DOHH2 (cell line): ENCODE measurements at regions not wholly inside any gene's neighbourhood (a gene's known extent, or its start where the extent isn't known, plus 50 kb on each side); places are given as distances from the start of the nearest gene placed in this dataset.

Experiments used
- H3F3A ChIP-seq: fragments of 200-600 bp; sonication (generic), shearing (Covaris generic); 2 replicates; pipeline ENCODE4 v1.6.0; 2016; ENCODE audit warnings: antibody characterized with exemption, mild to moderate bottlenecking; ENCODE audit not compliant: control insufficient read depth, insufficient read depth
- H3K27ac ChIP-seq: fragments of 200-600 bp; sonication (generic); 2 replicates; pipeline ENCODE4 v1.5.1; 2014; ENCODE audit warnings: low read depth, mild to moderate bottlenecking, low read length, moderate library complexity
- H3K27me3 ChIP-seq: fragments of 200-600 bp; sonication (generic); 2 replicates; pipeline ENCODE4 v1.6.1; 2014; ENCODE audit warnings: mild to moderate bottlenecking, low read length, mixed read lengths; ENCODE audit not compliant: control insufficient read depth
- H3K36me3 ChIP-seq: fragments of 200-600 bp; sonication (generic); 2 replicates; pipeline ENCODE4 v1.6.1; 2014; ENCODE audit warnings: mild to moderate bottlenecking, low read length, moderate library complexity, mixed read lengths; ENCODE audit not compliant: control insufficient read depth
- H3K4me1 ChIP-seq: fragments of 200-600 bp; sonication (generic); 2 replicates; pipeline ENCODE4 v1.6.1; 2014; ENCODE audit warnings: mild to moderate bottlenecking, low read length, mixed read lengths; ENCODE audit not compliant: control insufficient read depth
- H3K4me2 ChIP-seq: fragments of 200-600 bp; sonication (generic); 2 replicates; pipeline ENCODE4 v1.6.0; 2014; ENCODE audit warnings: mild to moderate bottlenecking, low read length, moderate library complexity
- H3K4me3 ChIP-seq: fragments of 200-600 bp; sonication (generic); 2 replicates; pipeline ENCODE4 v1.5.1; 2014; ENCODE audit warnings: mild to moderate bottlenecking, low read length, mixed read lengths
- H3K79me2 ChIP-seq: fragments of 200-600 bp; sonication (generic); 2 replicates; pipeline ENCODE4 v1.6.1; 2014; ENCODE audit warnings: mild to moderate bottlenecking, low read length, mixed read lengths; ENCODE audit not compliant: control insufficient read depth
- H3K9me2 ChIP-seq: fragments of 200-600 bp; sonication (generic); replicated peaks from 2 replicates; pipeline ENCODE4 v1.6.1; 2014; ENCODE audit warnings: mild to moderate bottlenecking, low read length, mixed read lengths; ENCODE audit not compliant: control insufficient read depth
- H3K9me3 ChIP-seq: fragments of 200-600 bp; sonication (generic); 2 replicates; pipeline ENCODE4 v1.6.1; 2014; ENCODE audit warnings: antibody characterized with exemption, low read length, mixed read lengths; ENCODE audit not compliant: control insufficient read depth, insufficient read depth
- H4K20me1 ChIP-seq: fragments of 200-600 bp; sonication (generic); 2 replicates; pipeline ENCODE4 v1.6.0; 2014; ENCODE audit warnings: low read depth, mild to moderate bottlenecking, antibody characterized with exemption, low read length, moderate library complexity; ENCODE audit not compliant: control insufficient read depth, insufficient read depth
- EZH2phosphoT487 ChIP-seq: fragments of 200-600 bp; sonication (generic); IDR thresholded peaks from 2 replicates; pipeline ENCODE4 v1.6.1; 2017; ENCODE audit warnings: borderline replicate concordance, mild to moderate bottlenecking, antibody characterized with exemption, low read length, moderate library complexity, mixed read lengths
- TF ChIP-seq, protein P1 (sequence below): fragments of 200-600 bp; sonication (generic); IDR thresholded peaks from one replicate; pipeline ENCODE4 v1.5.1; 2014; ENCODE audit warnings: antibody characterized with exemption, mild to moderate bottlenecking, low read depth, low read length; ENCODE audit not compliant: poor library complexity, severe bottlenecking

DNA sequence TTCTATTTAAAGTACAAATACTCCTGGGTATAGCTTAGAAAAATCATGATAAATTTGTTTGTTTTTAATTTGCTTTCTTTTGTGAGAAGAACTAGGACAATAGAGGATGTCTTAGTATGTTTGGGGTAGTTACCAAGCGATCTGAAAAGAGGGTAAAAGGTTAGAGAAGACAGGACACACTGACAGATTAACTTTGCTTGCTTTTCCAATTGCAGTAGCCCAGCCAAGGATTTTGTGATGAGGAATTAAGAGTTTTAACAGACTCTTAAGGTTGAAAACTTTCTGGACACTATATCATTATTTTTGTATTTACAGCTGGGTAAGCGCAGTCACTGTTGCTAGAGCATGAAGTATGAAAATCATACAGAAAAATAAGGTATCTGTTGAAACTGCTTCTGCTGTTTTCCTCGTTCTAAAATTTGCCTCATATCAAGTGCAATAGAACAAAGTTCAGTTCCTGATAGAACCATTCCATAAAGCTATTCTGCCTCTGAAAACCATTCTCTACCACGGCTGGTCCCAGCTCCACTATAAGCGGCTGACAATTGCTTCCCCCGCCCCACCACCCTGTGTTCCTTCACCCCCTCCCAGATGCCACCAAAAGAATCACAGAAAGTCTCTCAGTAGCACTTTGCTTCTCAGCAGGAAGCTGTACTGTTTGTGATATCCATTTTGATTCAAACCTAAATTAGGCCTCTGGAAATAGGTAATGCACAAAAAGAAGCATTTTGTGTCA lies 413.4 kb downstream of the BCAT1 start:
- no peaks in the 10 kb centered on the region for H3K79me2 ChIP-seq
- no peak overlapping the region for H3K4me3 ChIP-seq

DNA sequence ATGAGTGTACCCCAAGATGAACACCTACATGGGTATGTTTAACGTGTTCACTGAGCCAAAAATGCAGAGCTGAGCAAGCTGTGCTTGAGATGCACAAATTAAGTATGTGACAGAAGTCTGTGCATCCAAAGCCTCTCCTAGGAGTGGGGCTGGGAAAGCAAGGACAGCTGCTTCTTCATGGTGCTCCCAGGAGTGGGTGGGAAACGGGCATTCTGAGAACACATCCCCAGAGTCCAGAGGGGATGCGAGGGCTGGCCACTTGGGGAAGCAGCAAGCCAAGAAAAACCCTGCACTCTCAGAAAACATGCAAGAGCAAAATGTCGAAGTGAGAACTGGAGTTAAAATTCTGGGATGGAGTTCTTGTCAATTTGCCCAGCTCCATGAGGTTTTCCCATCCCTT lies 414.3 kb downstream of the BCAT1 start:
- no peaks in the 10 kb centered on the region; the same call in 1 of the 2 replicates for H3K9me3 ChIP-seq
- TF ChIP-seq EZH2phosphoT487 = no peak
- TF ChIP-seq, protein P1, sequence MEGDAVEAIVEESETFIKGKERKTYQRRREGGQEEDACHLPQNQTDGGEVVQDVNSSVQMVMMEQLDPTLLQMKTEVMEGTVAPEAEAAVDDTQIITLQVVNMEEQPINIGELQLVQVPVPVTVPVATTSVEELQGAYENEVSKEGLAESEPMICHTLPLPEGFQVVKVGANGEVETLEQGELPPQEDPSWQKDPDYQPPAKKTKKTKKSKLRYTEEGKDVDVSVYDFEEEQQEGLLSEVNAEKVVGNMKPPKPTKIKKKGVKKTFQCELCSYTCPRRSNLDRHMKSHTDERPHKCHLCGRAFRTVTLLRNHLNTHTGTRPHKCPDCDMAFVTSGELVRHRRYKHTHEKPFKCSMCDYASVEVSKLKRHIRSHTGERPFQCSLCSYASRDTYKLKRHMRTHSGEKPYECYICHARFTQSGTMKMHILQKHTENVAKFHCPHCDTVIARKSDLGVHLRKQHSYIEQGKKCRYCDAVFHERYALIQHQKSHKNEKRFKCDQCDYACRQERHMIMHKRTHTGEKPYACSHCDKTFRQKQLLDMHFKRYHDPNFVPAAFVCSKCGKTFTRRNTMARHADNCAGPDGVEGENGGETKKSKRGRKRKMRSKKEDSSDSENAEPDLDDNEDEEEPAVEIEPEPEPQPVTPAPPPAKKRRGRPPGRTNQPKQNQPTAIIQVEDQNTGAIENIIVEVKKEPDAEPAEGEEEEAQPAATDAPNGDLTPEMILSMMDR = no peak
- no peak overlapping the region for H3K4me2 ChIP-seq
- H3F3A ChIP-seq = no peaks in the 10 kb centered on the region
- H3K9me2 ChIP-seq = no peaks in the 10 kb centered on the region
- no peak overlapping the region for H3K27ac ChIP-seq
- H4K20me1 ChIP-seq = no peaks in the 10 kb centered on the region
- no peak overlapping the region for H3K4me3 ChIP-seq
- H3K27me3 ChIP-seq = no peaks in the 10 kb centered on the region
- no peaks in the 10 kb centered on the region for H3K36me3 ChIP-seq
- no peaks in the 10 kb centered on the region for H3K79me2 ChIP-seq
- H3K4me1 ChIP-seq = peaks cover 5% of the 10 kb centered on the region; the same call in 1 of the 2 replicates

More for the DNA sequence above, 413.4 kb downstream of the BCAT1 start:
- H3K4me2 ChIP-seq = no peak overlapping the region
- no peaks in the 10 kb centered on the region for H4K20me1 ChIP-seq
- H3K27me3 ChIP-seq = no peaks in the 10 kb centered on the region
- no peaks in the 10 kb centered on the region for H3K36me3 ChIP-seq
- TF ChIP-seq, protein P1 = no peak
- no peak for TF ChIP-seq EZH2phosphoT487
- no peak overlapping the region for H3K27ac ChIP-seq
- H3F3A ChIP-seq = no peaks in the 10 kb centered on the region
- peaks cover 5% of the 10 kb centered on the region; the same call in 1 of the 2 replicates for H3K4me1 ChIP-seq
- H3K9me3 ChIP-seq = no peaks in the 10 kb centered on the region; the same call in 1 of the 2 replicates
- H3K9me2 ChIP-seq = no peaks in the 10 kb centered on the region

DNA sequence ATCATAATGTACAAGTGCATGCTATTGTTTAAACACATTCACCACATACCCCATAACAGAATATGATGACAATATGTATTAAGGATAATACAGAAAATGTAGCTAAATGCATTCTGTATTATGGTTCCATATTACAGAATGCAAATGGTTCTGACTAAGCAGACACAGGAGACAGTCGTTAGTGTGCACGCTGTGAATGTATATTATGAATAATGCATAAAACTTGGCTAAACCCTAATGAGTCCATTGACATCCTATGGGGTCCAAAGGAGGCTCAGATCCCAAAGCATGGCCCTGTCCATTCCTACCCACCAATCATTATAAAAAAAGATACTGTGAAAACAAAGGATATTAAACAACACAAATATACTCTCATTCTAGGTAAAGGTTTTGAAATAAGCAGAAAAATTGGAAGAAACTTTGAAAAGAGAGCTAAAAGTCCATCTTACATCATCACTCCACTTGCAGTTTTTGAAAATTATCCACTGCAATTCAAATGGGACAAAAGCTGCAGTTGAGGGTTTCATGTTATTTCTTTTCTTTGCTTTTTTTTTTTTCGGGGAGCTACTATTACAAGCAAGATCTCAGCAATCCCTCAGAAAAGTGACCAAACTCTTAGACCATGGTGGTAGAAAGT lies 415.1 kb downstream of the BCAT1 start:
- Histone ChIP-seq H3K9me2 (no peaks in the 10 kb centered on the region), H3K27ac (no peak overlapping the region), H3K79me2 (no peaks in the 10 kb centered on the region), H3K4me1 (peaks cover 5% of the 10 kb centered on the region; the same call in 1 of the 2 replicates), H3K9me3 (no peaks in the 10 kb centered on the region; the same call in 1 of the 2 replicates), H3K36me3 (no peaks in the 10 kb centered on the region), H3F3A (no peaks in the 10 kb centered on the region), H3K4me3 (no peak overlapping the region), H3K27me3 (no peaks in the 10 kb centered on the region), H3K4me2 (no peak overlapping the region), H4K20me1 (no peaks in the 10 kb centered on the region)
- TF ChIP-seq, protein P1 = no peak
- no peak for TF ChIP-seq EZH2phosphoT487
